Upper lobe of left lung (tissue), 6 donors: ENCODE measurements at regions not wholly inside any gene's neighbourhood (a gene's known extent, or its start where the extent isn't known, plus 50 kb on each side); places are given as distances from the start of the nearest gene placed in this dataset.
"Not testable (repeated sequence)": the region's sequence is repeated elsewhere in the genome, so short reads cannot be mapped to it uniquely, and the experiment has no call there.

Experiments
- ATAC-seq, 2 donors: fragments of 200-7000 bp; cut with Tn5 transposase; one replicate each; pipeline ENCODE4 v1.9.1; 2022; ENCODE audit warnings: mild to moderate bottlenecking in 2 of 2, moderate library complexity in 2 of 2; ENCODE audit not compliant: low FRiP score in 2 of 2
- DNase-seq, 2 donors: peaks; one replicate each; pipeline ENCODE4 v3.0.0-alpha.2; 2019 to 2020
- H3K27ac ChIP-seq, 4 donors: fragments of 200-600 bp; sonication (generic); one replicate each; pipeline ENCODE4 v1.5.1; 2016 to 2019
- H3K27me3 ChIP-seq, 4 donors: fragments of 200-600 bp; sonication (generic); one replicate each; pipeline ENCODE4 v1.5.1; 2017 to 2019
- H3K36me3 ChIP-seq, 4 donors: fragments of 200-600 bp; sonication (generic); one replicate each; pipeline ENCODE4 v1.5.1; 2016 to 2019
- H3K4me1 ChIP-seq, 4 donors: fragments of 200-600 bp; sonication (generic); one replicate each; pipeline ENCODE4 v1.5.1; 2018 to 2019
- H3K4me3 ChIP-seq, 4 donors: fragments of 200-600 bp; sonication (generic); one replicate each; pipeline ENCODE4 v1.5.1; 2017 to 2019; ENCODE audit warnings: mild to moderate bottlenecking in 2 of 4, moderate library complexity in 1 of 4
- H3K9me3 ChIP-seq, 4 donors: fragments of 200-600 bp; sonication (generic); one replicate each; pipeline ENCODE4 v1.5.1; 2018 to 2019
- CTCF ChIP-seq, 6 experiments: fragments of 450-650 bp in 4 of 6; fragments of 200-600 bp in 2 of 6; sonication (generic) in 2 of 6; IDR thresholded peaks; one replicate each; pipeline ENCODE4 v1.5.1; 2016 to 2019; ENCODE audit warnings: antibody characterized with exemption in 6 of 6
- EP300 ChIP-seq, 4 donors: sonication (generic); formaldehyde crosslinking; IDR thresholded peaks; one replicate each; pipeline ENCODE4 v1.5.1; 2017; ENCODE audit warnings: antibody characterized with exemption in 4 of 4, control low read depth in 2 of 4
- POLR2A ChIP-seq, 4 donors: fragments of 450-650 bp; IDR thresholded peaks; one replicate each; pipeline ENCODE4 v1.5.1; 2016 to 2017; ENCODE audit warnings: antibody characterized with exemption in 4 of 4, mild to moderate bottlenecking in 2 of 4
- POLR2AphosphoS5 ChIP-seq, 2 donors: sonication (generic); formaldehyde crosslinking; IDR thresholded peaks; one replicate each; pipeline ENCODE4 v1.5.1; 2017; ENCODE audit warnings: antibody characterized with exemption in 2 of 2
- WGBS, 2 donors: methylation state at CpG; one replicate each; pipeline ENCODE4 v1.1.5; 2017 to 2018; 5-methylcytosine and 5-hydroxymethylcytosine counted together
- donor health status: DM: no; HTN: no; CAD: no; lungs with moderate emphysema.
- donor health status: DM: no; HTN: yes; CAD: no; lungs with severe emphysema.

GRCh38 chr14:105951399-105951798, 425.0 kb downstream of the TMEM121 start:
- Histone ChIP-seq H3K9me3 (peaks cover 0 to 3% (median 0%) of the 10 kb centered on the region in 4 donors), H3K27me3 (no peaks in the 10 kb centered on the region), H3K4me1 (no peaks in the 10 kb centered on the region), H3K27ac (no peak overlapping the region), H3K4me3 (no peak overlapping the region), H3K36me3 (no peaks in the 10 kb centered on the region)
- DNase-seq: no peak
- no peak for ATAC-seq
- 60 to 68% methylated on average over 5 of the region's 5 CpGs for WGBS, 2 donors
- TF ChIP-seq POLR2AphosphoS5 (IDR thresholded peaks at IDR 0.05): no peak

- no peak overlapping the region for H3K27ac ChIP-seq
- H3K4me3 ChIP-seq: no peak overlapping the region
- no peaks in the 10 kb centered on the region for H3K27me3 ChIP-seq
- peaks cover 0 to 3% (median 0%) of the 10 kb centered on the region in 4 donors for H3K9me3 ChIP-seq
- TF ChIP-seq POLR2A (IDR thresholded peaks at IDR 0.05): no peak
- no peak for TF ChIP-seq POLR2AphosphoS5 (IDR thresholded peaks at IDR 0.05)
- no peak for TF ChIP-seq CTCF (IDR thresholded peaks at IDR 0.05)
- no peak for TF ChIP-seq EP300 (IDR thresholded peaks at IDR 0.05)
- DNase-seq (no peak), ATAC-seq (no peak)
- H3K36me3 ChIP-seq: no peaks in the 10 kb centered on the region
- 74 to 79% methylated on average over 5 of the region's 5 CpGs for WGBS, 2 donors
- no peaks in the 10 kb centered on the region for H3K4me1 ChIP-seq
These were observed 425.8 kb downstream of the TMEM121 start for GRCh38 chr14:105952222-105952621.

- TF ChIP-seq EP300 (IDR thresholded peaks at IDR 0.05) (no peak), POLR2AphosphoS5 (IDR thresholded peaks at IDR 0.05) (no peak), POLR2A (IDR thresholded peaks at IDR 0.05) (no peak), CTCF (IDR thresholded peaks at IDR 0.05) (no peak)
- H3K36me3 ChIP-seq: no peaks in the 10 kb centered on the region
- H3K27me3 ChIP-seq: no peaks in the 10 kb centered on the region
- peaks cover 0 to 7% (median 0%) of the 10 kb centered on the region in 4 donors for H3K9me3 ChIP-seq
- DNase-seq (no peak), ATAC-seq (no peak)
- no peak overlapping the region for H3K4me3 ChIP-seq
- H3K4me1 ChIP-seq: no peaks in the 10 kb centered on the region
- WGBS, 2 donors: 60 to 75% methylated on average over 1 of the region's 1 CpG
- no peak overlapping the region for H3K27ac ChIP-seq
These were observed 426.4 kb downstream of the TMEM121 start for GRCh38 chr14:105952826-105953225.

GRCh38 chr14:105961625-105962024, 435.2 kb downstream of the TMEM121 start:
- ATAC-seq, H3K4me3 ChIP-seq, H3K36me3 ChIP-seq, H3K4me1 ChIP-seq, H3K27me3 ChIP-seq, H3K27ac ChIP-seq, DNase-seq: not testable (repeated sequence)
- H3K9me3 ChIP-seq: peaks cover 0 to 13% (median 2%) of the 10 kb centered on the region in 4 donors
- WGBS, 2 donors: 83 to 90% methylated on average over 6 of the region's 6 CpGs

- WGBS, 2 donors: 76 to 78% methylated on average over 3 of the region's 3 CpGs
These were observed 436.1 kb downstream of the TMEM121 start for GRCh38 chr14:105962532-105962931.

More at GRCh38 chr14:105962532-105962931, 436.1 kb downstream of the TMEM121 start:
- Histone ChIP-seq H3K36me3 (no peaks in the 10 kb centered on the region), H3K27ac (no peak overlapping the region), H3K4me3 (no peak overlapping the region), H3K27me3 (no peaks in the 10 kb centered on the region), H3K9me3 (peaks cover 0 to 9% (median 2%) of the 10 kb centered on the region in 4 donors), H3K4me1 (no peaks in the 10 kb centered on the region)
- no peak for TF ChIP-seq CTCF (IDR thresholded peaks at IDR 0.05)
- TF ChIP-seq POLR2AphosphoS5 (IDR thresholded peaks at IDR 0.05): no peak
- TF ChIP-seq EP300 (IDR thresholded peaks at IDR 0.05): no peak
- no peak for TF ChIP-seq POLR2A (IDR thresholded peaks at IDR 0.05)
- DNase-seq (no peak), ATAC-seq (no peak)
